ENCODE measurements at regions not wholly inside any gene's neighbourhood (a gene's known extent, or its start where the extent isn't known, plus 50 kb on each side); places are given as distances from the start of the nearest gene placed in this dataset.

DNA sequence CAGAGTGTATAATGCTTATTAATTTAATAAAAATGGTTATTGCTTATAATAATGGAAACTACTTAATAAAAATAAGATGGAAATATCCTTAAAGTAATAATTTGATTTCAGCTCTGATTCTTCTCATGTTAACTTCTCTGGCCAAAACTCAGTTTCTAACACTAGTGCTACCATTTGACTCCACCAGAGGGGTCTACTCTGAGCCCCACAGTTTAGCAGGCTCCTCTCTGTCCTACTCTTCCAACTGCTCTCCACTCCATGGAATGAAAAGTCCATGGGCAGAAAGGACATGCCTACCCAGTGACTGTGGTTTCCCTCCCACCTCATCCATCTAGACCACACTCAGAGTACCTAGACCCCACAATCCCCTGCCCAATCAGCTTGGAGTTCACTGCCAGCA is 489.1 kb upstream of the CAMK1G start:
- H3K27me3 Mint-ChIP-seq: no peaks in the 10 kb centered on the region
- H3K9me3 Mint-ChIP-seq: no peaks in the 10 kb centered on the region
- no peak overlapping the region for H3K27ac Mint-ChIP-seq
- H3K4me1 Mint-ChIP-seq (ENCODE audit: low read depth): no peaks in the 10 kb centered on the region
- no peaks in the 10 kb centered on the region for H3K36me3 Mint-ChIP-seq (ENCODE audit: low read depth)
- H3K4me3 Mint-ChIP-seq: no peak overlapping the region

DNA sequence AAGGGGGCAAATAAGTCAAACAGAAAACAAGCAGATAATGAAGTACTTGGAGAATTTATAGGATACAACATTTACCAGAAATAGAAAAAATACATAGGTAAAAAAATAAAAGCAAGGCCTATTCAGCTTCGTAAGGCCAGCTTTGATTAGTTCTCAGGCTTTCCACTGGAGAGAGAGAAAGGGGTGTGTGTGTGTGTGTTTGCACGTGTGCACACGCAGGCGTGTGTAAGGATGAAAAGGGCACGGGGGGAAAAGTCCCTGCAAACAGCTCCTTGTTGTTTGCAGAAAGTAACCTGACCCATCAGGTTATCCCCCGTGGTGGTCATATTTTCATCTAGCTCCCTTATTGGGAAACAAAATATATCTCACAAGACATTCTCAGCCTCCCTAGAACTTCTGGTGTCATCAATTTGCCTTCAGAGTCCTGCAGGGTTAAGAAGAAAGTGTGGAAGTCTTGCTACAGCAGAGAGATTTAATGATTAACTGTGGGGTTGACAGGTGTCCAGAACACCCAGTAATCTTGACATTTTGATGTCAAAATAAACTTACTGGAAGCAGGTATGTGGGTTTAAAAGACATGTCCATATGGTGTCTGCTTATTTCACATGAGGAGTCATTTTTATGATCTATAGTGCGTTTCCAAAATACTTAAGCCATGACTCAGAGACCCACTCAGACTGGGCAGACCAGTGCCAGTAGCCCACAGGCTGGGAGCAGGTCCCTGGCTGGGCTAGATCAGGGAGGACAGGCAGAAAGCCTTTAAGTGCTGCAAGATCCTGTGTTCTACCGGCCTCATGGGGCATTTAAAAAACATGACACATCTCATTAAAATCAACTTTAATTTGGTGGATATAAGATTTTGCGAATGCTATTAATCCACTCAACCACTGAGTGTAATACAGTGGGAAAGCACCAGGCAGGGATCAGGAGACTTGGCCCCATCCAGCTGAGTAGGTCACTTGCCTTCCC is 487.6 kb upstream of the CAMK1G start:
- Mint-ChIP-seq H3K36me3 (ENCODE audit: low read depth) (no peaks in the 10 kb centered on the region), H3K4me3 (no peak overlapping the region), H3K27ac (no peak overlapping the region), H3K9me3 (no peaks in the 10 kb centered on the region), H3K4me1 (ENCODE audit: low read depth) (no peaks in the 10 kb centered on the region), H3K27me3 (no peaks in the 10 kb centered on the region)

DNA sequence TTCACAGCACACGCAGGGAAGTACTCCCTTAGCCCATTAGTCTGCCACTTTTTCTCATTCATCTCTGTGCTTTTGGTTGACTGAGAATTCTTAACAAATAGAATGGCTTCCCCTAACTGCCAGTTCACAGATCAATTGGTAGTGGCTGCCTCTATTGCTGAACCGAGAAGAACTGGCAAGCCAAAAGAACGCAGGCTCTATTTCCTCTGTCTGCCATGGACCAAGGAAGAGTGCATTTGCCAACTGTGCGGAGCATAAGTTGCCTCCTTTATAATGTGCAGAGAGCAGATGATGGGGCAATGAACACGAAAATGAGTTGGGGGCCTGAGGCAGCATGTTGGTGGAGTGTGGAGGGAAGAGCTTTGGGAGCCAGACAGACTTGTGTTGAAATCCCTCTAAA is 483.1 kb upstream of the CAMK1G start:
- Mint-ChIP-seq H3K4me3 (no peak overlapping the region), H3K4me1 (ENCODE audit: low read depth) (no peaks in the 10 kb centered on the region), H3K9me3 (no peaks in the 10 kb centered on the region), H3K36me3 (ENCODE audit: low read depth) (no peaks in the 10 kb centered on the region), H3K27me3 (no peaks in the 10 kb centered on the region), H3K27ac (no peak overlapping the region)

DNA sequence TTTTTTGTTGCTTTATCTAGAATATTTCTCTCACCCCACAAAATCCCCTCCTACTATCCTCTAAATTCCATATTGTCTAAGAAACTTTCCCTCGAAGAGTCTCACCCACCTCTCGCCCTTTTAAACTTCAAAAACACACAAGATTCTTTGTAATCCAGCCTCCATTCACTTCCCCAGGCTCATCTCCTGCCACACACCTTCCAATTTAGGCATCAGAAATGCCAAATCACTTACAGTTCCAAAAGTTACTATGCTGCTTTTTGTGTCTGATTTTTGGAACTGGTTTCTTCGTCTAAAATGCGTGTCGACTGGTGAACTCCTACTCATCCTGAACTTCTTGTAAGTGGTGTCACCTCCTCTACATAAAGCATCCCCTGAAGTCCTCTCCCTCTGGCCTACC is 482.4 kb upstream of the CAMK1G start:
- Mint-ChIP-seq H3K27ac (no peak overlapping the region), H3K4me1 (ENCODE audit: low read depth) (no peaks in the 10 kb centered on the region), H3K27me3 (no peaks in the 10 kb centered on the region), H3K36me3 (ENCODE audit: low read depth) (no peaks in the 10 kb centered on the region), H3K4me3 (no peak overlapping the region), H3K9me3 (no peaks in the 10 kb centered on the region)

DNA sequence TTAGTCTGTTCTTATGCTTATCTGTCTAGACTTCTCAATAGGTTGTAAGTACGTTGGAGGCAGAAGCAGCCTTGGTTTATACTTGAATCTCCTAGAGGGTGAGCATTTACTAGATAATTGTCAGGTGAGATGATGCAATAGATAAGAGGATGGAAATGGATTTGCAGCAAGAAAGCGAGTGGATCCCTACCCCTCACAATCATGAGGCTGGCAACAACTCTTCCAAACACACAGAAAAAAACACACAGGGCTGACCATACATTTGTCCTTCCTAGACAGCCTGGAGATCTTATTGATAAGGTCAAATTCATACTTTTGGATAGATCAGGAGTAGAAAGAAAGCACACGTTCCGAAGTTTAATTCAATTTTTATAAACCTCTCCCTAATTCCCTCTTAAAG is 481.4 kb upstream of the CAMK1G start:
- Mint-ChIP-seq H3K36me3 (ENCODE audit: low read depth) (no peaks in the 10 kb centered on the region), H3K4me3 (no peak overlapping the region), H3K27ac (no peak overlapping the region), H3K9me3 (no peaks in the 10 kb centered on the region), H3K4me1 (ENCODE audit: low read depth) (no peaks in the 10 kb centered on the region), H3K27me3 (no peaks in the 10 kb centered on the region)

DNA sequence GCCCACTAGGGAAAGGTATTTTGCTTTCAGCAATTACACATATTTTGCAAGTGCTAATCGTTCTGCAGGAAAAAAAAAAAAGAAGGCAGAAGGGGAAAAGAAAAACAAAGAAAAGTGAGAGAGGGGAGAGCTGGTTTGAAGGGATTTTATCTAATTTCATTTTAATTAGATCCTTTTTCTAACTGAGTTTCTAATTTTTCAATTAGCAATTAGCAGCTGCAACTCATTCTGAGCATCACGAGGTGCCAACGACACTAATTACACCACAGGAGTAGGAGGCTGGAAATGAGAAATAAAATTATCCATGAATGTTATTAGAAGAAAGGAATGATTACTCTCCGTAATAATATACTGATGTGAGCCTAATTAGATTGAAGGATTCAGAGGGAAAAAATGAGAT is 481.0 kb upstream of the CAMK1G start:
- Mint-ChIP-seq H3K4me3 (no peak overlapping the region), H3K27me3 (no peaks in the 10 kb centered on the region), H3K4me1 (ENCODE audit: low read depth) (no peaks in the 10 kb centered on the region), H3K9me3 (no peaks in the 10 kb centered on the region), H3K36me3 (ENCODE audit: low read depth) (no peaks in the 10 kb centered on the region), H3K27ac (no peak overlapping the region)

DNA sequence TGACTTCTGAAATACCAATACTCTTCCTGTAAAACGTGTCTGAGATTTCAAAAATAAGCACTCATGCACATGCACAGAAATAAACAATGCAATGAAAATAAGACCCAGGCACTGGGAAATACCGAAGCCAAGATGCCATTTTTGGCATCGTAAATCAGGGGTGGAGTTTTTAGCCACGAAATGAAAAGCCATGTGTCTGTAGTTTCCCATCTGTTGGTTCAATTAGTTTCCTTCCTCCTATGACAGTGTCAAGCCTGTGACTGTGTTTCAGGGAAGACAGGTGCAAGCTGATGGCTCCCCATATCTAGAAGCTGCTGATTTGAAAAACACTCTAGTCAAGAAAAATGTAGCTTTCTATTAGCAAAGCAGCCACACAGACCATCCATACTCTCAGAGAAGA is 480.4 kb upstream of the CAMK1G start:
- Mint-ChIP-seq H3K27ac (no peak overlapping the region), H3K9me3 (no peaks in the 10 kb centered on the region), H3K36me3 (ENCODE audit: low read depth) (no peaks in the 10 kb centered on the region), H3K27me3 (no peaks in the 10 kb centered on the region), H3K4me3 (no peak overlapping the region), H3K4me1 (ENCODE audit: low read depth) (no peaks in the 10 kb centered on the region)

DNA sequence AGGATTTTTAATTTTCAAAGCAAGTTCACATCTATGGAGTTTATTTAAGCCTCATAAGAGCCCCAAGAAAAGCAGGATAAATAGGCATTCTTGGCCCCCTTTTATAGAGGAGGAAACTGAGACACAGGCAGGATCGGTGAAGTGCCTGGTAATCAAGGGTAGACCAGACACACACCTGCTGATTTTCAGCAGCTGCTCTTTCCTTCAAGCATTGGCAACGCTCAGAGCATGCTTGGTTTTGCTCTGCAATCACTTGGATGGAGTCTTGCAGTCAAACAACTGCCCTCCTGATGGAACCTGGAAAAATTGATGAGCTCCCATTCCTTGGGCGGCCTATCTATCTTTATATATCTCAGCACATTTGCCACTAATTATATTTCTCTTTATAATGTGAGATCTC is 478.9 kb upstream of the CAMK1G start:
- Mint-ChIP-seq H3K36me3 (ENCODE audit: low read depth) (no peaks in the 10 kb centered on the region), H3K27ac (no peak overlapping the region), H3K9me3 (no peaks in the 10 kb centered on the region), H3K4me3 (no peak overlapping the region), H3K27me3 (no peaks in the 10 kb centered on the region), H3K4me1 (ENCODE audit: low read depth) (no peaks in the 10 kb centered on the region)

DNA sequence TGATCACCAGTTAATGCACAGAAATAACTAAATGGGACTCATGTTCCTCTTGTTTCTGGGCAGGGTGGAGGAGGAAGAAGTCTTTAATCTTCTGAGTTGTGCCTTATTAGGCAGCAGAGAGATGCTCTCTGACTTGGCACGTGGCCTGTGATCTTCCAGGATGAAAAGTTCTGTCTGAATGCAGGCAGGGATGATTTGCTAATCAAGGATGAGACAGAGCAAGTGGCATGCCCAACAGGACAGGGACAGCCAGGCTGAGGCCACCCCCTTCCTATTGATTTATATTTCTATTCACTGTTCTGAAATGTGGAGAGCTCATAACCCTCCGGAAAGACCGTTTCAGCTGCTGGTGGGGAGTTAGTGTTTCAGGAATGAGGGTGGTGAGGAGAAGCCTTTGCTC is 477.8 kb upstream of the CAMK1G start:
- Mint-ChIP-seq H3K27me3 (no peaks in the 10 kb centered on the region), H3K4me3 (no peak overlapping the region), H3K9me3 (no peaks in the 10 kb centered on the region), H3K4me1 (ENCODE audit: low read depth) (no peaks in the 10 kb centered on the region), H3K27ac (no peak overlapping the region), H3K36me3 (ENCODE audit: low read depth) (no peaks in the 10 kb centered on the region)

DNA sequence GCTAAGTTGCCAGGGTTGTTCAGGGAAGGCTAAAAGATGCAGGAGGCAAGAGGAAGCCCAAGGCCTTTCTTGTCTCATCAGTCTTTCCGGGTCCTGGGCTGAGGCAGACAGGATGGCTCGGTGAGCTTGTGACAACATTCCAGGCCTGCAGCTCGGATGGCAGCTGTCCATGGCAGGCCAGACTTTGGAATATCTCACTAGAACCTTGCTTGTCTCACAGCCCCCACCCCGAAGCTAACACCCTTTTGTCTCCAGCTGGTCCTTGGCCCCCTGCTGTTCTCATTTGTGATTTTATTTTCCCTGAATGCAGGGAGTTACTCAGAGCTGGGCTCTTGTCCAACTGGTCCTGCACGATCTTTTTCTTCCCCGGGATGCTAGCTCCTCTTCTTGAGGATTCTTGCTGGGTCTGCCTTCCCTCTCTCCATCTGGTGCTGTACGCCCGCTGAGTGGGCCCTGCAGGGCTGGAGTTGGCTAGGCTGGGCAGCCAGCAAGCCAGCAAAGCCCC is 477.2 kb upstream of the CAMK1G start:
- no peaks in the 10 kb centered on the region for H3K27me3 Mint-ChIP-seq
- no peaks in the 10 kb centered on the region for H3K4me1 Mint-ChIP-seq (ENCODE audit: low read depth)
- no peaks in the 10 kb centered on the region for H3K36me3 Mint-ChIP-seq (ENCODE audit: low read depth)
- H3K9me3 Mint-ChIP-seq: no peaks in the 10 kb centered on the region
- H3K4me3 Mint-ChIP-seq: no peak overlapping the region
- H3K27ac Mint-ChIP-seq: no peak overlapping the region

DNA sequence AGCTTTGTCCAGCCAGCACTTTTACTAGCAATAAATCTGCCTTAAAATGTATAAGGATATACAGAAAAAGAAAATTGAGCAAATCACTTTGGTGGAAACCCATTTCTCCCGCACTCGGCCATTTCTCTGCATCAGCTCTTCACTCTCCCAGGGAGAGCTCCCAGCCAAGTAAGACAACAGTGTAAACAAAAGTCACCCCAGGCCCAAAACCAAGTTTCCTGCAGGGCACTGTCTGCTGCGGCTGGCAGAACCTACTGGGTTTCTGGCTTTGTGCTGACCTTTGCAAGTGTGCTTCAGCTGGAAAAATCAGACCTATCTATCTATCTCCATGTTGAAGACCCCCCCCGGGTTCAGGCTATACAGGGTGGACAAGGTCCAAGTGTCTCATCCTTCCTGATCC is 476.7 kb upstream of the CAMK1G start:
- Mint-ChIP-seq H3K4me3 (no peak overlapping the region), H3K4me1 (ENCODE audit: low read depth) (no peaks in the 10 kb centered on the region), H3K9me3 (no peaks in the 10 kb centered on the region), H3K36me3 (ENCODE audit: low read depth) (no peaks in the 10 kb centered on the region), H3K27ac (no peak overlapping the region), H3K27me3 (peaks cover 1% of the 10 kb centered on the region)

DNA sequence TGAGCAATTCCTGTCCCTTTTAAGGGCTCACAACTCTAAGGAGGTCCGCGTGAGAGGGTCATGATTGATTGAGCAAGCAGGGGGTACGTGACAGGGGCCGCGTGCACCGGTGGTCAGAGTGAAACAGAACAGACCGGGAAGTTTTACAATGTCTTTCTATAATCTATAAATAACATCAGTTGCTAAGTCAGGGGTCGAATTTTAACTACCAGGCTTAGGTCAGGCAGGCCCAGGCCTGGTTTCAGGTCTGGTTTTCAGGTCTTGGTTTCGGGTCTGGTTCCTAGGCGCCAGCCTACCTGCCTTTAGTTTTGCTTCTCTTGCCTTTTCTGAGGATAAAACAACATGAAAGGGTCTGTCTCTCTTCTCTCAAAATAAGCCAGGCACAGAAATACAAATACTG is 476.0 kb upstream of the CAMK1G start:
- Mint-ChIP-seq H3K27ac (no peak overlapping the region), H3K27me3 (peaks cover 4% of the 10 kb centered on the region), H3K4me1 (ENCODE audit: low read depth) (no peaks in the 10 kb centered on the region), H3K4me3 (no peak overlapping the region), H3K36me3 (ENCODE audit: low read depth) (no peaks in the 10 kb centered on the region), H3K9me3 (no peaks in the 10 kb centered on the region)

DNA sequence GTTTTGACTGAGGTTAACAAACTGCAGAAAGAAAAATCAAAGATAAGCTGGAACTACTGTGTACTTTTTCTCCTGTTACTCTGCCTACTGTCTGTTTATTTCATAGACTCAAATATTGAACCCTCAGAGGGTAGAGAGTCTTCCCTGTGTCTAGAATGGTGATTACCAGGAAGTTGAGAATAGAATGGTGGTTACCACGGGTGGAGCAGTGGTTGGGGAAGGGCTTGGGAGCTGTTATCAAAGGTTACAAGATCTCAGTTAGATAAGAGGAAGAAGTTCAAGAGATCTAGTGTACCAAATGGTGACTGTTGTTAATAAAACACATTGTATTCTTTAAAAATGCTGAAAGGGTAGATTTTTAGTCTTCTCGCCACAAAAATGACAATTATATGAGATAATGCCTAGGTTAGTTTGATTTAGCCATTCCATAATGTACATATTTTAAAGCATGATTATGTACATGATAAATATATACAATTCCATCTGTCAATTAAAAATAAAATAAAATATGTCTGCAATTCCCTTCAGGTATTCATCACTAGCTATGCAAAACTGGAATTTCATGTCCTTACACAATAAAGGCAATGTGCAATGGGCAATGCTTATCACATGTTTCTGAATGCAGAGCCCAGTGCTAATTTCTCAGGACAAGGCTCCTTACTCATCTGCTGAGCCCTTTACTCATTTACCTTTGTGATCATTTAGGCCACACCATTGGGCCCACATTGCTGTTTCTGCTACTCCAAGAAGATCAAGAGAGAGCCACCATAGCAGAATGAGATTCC is 474.3 kb upstream of the CAMK1G start:
- Mint-ChIP-seq H3K9me3 (no peaks in the 10 kb centered on the region), H3K27me3 (peaks cover 11% of the 10 kb centered on the region), H3K4me1 (ENCODE audit: low read depth) (no peaks in the 10 kb centered on the region), H3K27ac (no peak overlapping the region), H3K4me3 (no peak overlapping the region), H3K36me3 (ENCODE audit: low read depth) (no peaks in the 10 kb centered on the region)

DNA sequence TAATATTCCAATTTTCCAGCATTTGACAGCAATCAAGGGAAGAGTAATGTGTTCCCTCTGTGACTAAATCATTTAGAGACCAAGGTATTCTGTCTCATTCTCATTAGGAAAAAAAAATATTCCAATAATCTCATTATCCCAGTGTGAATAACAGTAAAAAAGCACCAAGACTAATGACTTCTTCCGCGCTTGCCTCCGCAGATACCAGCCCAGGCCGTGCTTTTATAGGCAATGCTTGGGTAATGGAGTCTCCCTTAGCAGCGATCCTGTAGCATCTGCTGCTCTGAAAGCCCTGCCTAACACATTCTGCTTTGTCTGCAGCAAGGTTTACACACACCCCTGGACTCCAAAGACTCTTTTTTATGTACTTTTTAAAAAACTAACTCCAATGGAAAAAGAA is 470.0 kb upstream of the CAMK1G start:
- Mint-ChIP-seq H3K27ac (no peak overlapping the region), H3K36me3 (ENCODE audit: low read depth) (no peaks in the 10 kb centered on the region), H3K9me3 (no peaks in the 10 kb centered on the region), H3K4me3 (no peak overlapping the region), H3K27me3 (peaks cover 11% of the 10 kb centered on the region), H3K4me1 (ENCODE audit: low read depth) (no peaks in the 10 kb centered on the region)

DNA sequence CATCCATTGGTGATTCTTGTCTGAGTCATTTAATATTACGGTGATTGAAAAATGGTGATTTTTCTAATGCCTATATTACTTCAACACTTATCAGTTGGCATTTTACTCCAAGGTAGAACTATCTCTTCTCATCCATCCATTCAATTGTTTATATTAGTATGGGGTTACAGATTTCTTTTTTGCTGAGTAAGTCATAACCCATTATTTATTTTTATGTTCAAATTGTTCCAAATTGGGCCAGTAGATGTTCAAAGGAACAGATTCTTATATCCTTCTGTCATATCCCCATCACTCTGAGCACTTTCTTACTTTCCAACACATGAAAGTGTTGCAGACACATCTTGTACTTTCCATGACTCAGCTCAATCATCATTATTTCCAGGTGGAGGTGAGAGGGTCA is 466.8 kb upstream of the CAMK1G start:
- no peaks in the 10 kb centered on the region for H3K4me1 Mint-ChIP-seq (ENCODE audit: low read depth)
- no peaks in the 10 kb centered on the region for H3K36me3 Mint-ChIP-seq (ENCODE audit: low read depth)
- H3K27me3 Mint-ChIP-seq: peaks cover 20% of the 10 kb centered on the region
- no peak overlapping the region for H3K4me3 Mint-ChIP-seq
- no peak overlapping the region for H3K27ac Mint-ChIP-seq
- H3K9me3 Mint-ChIP-seq: peaks cover 4% of the 10 kb centered on the region

Measured in stimulated activated naive CD8-positive, alpha-beta T cell treated with anti-CD3 and anti-CD28 coated beads, Interleukin-15, Interleukin-2, amounts not matched to agents 100 ng/mL and 50 ng/mL, for 24 hours (primary cell).